WI38 (cell line): ENCODE measurements at regions not wholly inside any gene's neighbourhood (a gene's known extent, or its start where the extent isn't known, plus 50 kb on each side); places are given as distances from the start of the nearest gene placed in this dataset.

ENCODE experiments used
- H3K4me3 ChIP-seq: 2 replicates; pipeline ENCODE4 v1.5.1; 2011; ENCODE audit warnings: low read depth, mild to moderate bottlenecking, control low read depth, low read length
- TF ChIP-seq, protein P1 (sequence below): IDR thresholded peaks from 2 replicates; pipeline ENCODE4 v1.5.1; 2012; ENCODE audit warnings: low read depth, mild to moderate bottlenecking, control low read depth, low read length

- TF ChIP-seq, protein P1, sequence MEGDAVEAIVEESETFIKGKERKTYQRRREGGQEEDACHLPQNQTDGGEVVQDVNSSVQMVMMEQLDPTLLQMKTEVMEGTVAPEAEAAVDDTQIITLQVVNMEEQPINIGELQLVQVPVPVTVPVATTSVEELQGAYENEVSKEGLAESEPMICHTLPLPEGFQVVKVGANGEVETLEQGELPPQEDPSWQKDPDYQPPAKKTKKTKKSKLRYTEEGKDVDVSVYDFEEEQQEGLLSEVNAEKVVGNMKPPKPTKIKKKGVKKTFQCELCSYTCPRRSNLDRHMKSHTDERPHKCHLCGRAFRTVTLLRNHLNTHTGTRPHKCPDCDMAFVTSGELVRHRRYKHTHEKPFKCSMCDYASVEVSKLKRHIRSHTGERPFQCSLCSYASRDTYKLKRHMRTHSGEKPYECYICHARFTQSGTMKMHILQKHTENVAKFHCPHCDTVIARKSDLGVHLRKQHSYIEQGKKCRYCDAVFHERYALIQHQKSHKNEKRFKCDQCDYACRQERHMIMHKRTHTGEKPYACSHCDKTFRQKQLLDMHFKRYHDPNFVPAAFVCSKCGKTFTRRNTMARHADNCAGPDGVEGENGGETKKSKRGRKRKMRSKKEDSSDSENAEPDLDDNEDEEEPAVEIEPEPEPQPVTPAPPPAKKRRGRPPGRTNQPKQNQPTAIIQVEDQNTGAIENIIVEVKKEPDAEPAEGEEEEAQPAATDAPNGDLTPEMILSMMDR, result no peak
- no peak overlapping the region for H3K4me3 ChIP-seq
These were observed 64.7 kb upstream of the ANK3 start for GRCh38 chr10:60454336-60454735.

DNA sequence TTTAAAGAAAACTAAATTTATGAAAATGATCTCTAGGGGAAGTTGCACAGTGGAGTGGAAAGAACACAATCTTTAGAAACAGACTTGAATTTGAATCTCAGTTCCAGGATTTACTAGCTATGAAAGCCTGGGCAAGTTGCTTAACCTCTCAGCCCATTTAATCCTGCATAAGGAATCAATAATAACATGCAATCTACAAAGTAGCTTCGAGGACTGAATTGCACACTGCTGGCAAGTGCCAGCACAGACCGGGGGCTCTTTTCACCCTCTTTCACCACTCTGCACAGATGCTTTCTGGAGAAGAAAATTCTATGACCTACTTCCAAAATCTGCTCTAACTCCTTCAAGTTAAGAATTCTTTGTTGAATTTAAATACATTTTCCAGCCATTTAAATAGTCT is 63.4 kb upstream of the ANK3 start:
- TF ChIP-seq, protein P1, result no peak
- H3K4me3 ChIP-seq, result no peak overlapping the region

GRCh38 chr10:60450291-60450690 is 60.6 kb upstream of the ANK3 start:
- no peak overlapping the region for H3K4me3 ChIP-seq
- TF ChIP-seq, protein P1, result no peak

- H3K4me3 ChIP-seq, result no peak overlapping the region
- TF ChIP-seq, protein P1, result no peak
These were observed 58.6 kb upstream of the ANK3 start for GRCh38 chr10:60448246-60448645.

GRCh38 chr10:60446851-60447250 is 57.2 kb upstream of the ANK3 start:
- H3K4me3 ChIP-seq, result no peak overlapping the region
- TF ChIP-seq, protein P1, result no peak

DNA sequence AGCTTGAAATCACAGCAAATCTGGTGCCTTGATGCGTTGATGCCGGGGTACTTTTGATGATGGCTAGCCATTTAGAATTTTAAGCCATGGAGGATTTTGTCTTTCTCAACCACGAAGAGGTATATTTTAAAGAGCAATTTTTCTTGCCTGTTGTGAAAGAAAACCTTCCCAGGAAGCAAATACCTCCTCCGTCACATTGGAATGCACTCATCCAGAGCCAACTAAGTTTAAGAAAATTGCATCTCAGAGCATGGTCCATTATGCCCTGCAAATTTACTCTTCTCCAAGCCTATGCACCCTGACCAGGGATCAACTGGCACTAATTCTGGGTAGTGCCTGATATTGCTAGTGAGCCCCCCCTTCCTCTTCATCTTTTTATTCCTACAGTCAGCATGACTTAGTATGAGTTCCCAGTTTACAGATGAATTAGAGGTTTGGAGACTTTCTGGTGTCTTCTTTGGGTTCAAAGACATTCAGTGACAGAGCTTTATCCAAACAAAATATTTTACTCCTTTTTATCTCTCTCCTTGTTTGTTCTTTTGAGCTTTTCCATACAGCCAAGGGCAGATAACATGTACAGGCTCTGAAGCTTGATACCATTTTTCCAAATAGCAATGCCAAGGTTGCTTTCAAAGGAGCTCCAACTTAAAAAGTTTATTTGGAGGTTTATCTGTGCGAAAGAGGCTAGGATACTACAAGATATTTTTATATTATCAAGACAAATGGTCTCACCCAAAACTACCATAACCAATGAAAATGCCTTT is 56.6 kb upstream of the ANK3 start:
- TF ChIP-seq, protein P1, result no peak
- H3K4me3 ChIP-seq, result no peak overlapping the region

DNA sequence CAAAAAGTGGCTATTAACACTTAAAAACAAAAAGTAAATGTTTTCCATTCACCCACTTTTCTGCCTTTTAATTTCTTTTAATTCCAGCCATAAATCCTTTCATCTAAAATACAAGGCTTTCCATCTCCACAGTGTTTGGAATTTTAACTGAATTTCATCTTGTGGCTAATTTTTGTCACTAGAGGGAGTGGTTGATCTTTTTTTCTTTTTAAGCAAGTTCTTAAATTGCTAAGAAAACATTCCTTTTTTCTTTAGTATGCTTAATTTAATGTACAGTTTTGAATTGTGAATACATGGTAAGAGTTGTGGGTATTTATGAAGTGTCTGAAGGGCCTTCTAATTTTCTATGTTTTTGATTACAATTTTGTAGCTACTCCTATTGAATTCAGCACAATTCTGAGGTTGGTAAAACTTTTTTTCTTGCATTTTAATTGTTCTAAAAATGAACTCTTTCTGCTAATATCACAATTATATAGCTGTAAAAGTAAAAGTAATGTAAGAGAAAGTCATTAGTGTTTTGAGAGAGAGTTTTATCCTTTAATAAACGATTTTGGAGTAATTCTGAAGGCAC is 54.9 kb upstream of the ANK3 start:
- H3K4me3 ChIP-seq, result no peak overlapping the region
- TF ChIP-seq, protein P1, result no peak
